ENCODE measurements at regions not wholly inside any gene's neighbourhood (a gene's known extent, or its start where the extent isn't known, plus 50 kb on each side); places are given as distances from the start of the nearest gene placed in this dataset.
A peak's percentile ranks its signal among the peaks of the same experiment; 100 is the strongest.

GRCh38 chr13:40475617-40476016, 190.8 kb downstream of the FOXO1 start:
- no peak for TF ChIP-seq CTCF (conservative IDR thresholded peaks at IDR 0.05)
- no peak for TF ChIP-seq ZFX (IDR thresholded peaks at IDR 0.05)
- H3K27ac ChIP-seq: peak overlapping the region; percentile 56; the same call in 1 of the 2 replicates

GRCh38 chr13:40476175-40476958, 190.1 kb downstream of the FOXO1 start:
- no peak for TF ChIP-seq CTCF (conservative IDR thresholded peaks at IDR 0.05)
- no peak for TF ChIP-seq ZFX (IDR thresholded peaks at IDR 0.05)
- H3K27ac ChIP-seq: peak overlapping the region; percentile 56; the same call in 1 of the 2 replicates

- H3K27ac ChIP-seq: peak overlapping the region; percentile 84
- TF ChIP-seq ZFX (IDR thresholded peaks at IDR 0.05): no peak
- TF ChIP-seq CTCF (conservative IDR thresholded peaks at IDR 0.05): no peak
Measured at GRCh38 chr13:40477623-40478608, 188.5 kb downstream of the FOXO1 start.

- H3K27ac ChIP-seq: peak overlapping the region; percentile 37
- TF ChIP-seq CTCF (conservative IDR thresholded peaks at IDR 0.05): no peak
- no peak for TF ChIP-seq ZFX (IDR thresholded peaks at IDR 0.05)
Measured at GRCh38 chr13:40478775-40479174, 187.7 kb downstream of the FOXO1 start.

GRCh38 chr13:40479196-40479845, 187.1 kb downstream of the FOXO1 start:
- TF ChIP-seq ZFX (IDR thresholded peaks at IDR 0.05): no peak
- no peak for TF ChIP-seq CTCF (conservative IDR thresholded peaks at IDR 0.05)

GRCh38 chr13:40480012-40480914, 186.2 kb downstream of the FOXO1 start:
- TF ChIP-seq CTCF (conservative IDR thresholded peaks at IDR 0.05) (no peak), ZFX (IDR thresholded peaks at IDR 0.05) (no peak)
- H3K27ac ChIP-seq: no peak overlapping the region

More at GRCh38 chr13:40479196-40479845, 187.1 kb downstream of the FOXO1 start:
- H3K27ac ChIP-seq: peak overlapping the region; percentile 37; the same call in 1 of the 2 replicates

All from C4-2B (cell line).